ENCODE measurements at regions not wholly inside any gene's neighbourhood (a gene's known extent, or its start where the extent isn't known, plus 50 kb on each side); places are given as distances from the start of the nearest gene placed in this dataset.

- TF ChIP-seq CTCF (IDR thresholded peaks at IDR 0.05 in 2 of 3, conservative IDR thresholded peaks at IDR 0.05 in 1 of 3; ENCODE audit: borderline replicate concordance in 1 of 3, insufficient read depth in 1 of 3, low read depth in 2 of 3, low read length in 2 of 3) (no peak), CEBPB (IDR thresholded peaks at IDR 0.05; ENCODE audit: low read depth) (no peak), REST (IDR thresholded peaks at IDR 0.05; ENCODE audit: low read depth) (no peak), ATF3 (IDR thresholded peaks at IDR 0.05) (no peak), SP1 (IDR thresholded peaks at IDR 0.05; ENCODE audit: low read depth) (no peak), POLR2A (IDR thresholded peaks at IDR 0.05; ENCODE audit: borderline replicate concordance, extremely low read depth, insufficient read depth, insufficient read length) (no peak), ELF1 (IDR thresholded peaks at IDR 0.05; ENCODE audit: borderline replicate concordance, low read depth) (no peak), RAD21 (IDR thresholded peaks at IDR 0.05; ENCODE audit: low read depth) (no peak), JUND (IDR thresholded peaks at IDR 0.05) (no peak)
- TF ChIP-seq, protein P1, sequence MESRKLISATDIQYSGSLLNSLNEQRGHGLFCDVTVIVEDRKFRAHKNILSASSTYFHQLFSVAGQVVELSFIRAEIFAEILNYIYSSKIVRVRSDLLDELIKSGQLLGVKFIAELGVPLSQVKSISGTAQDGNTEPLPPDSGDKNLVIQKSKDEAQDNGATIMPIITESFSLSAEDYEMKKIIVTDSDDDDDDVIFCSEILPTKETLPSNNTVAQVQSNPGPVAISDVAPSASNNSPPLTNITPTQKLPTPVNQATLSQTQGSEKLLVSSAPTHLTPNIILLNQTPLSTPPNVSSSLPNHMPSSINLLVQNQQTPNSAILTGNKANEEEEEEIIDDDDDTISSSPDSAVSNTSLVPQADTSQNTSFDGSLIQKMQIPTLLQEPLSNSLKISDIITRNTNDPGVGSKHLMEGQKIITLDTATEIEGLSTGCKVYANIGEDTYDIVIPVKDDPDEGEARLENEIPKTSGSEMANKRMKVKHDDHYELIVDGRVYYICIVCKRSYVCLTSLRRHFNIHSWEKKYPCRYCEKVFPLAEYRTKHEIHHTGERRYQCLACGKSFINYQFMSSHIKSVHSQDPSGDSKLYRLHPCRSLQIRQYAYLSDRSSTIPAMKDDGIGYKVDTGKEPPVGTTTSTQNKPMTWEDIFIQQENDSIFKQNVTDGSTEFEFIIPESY (IDR thresholded peaks at IDR 0.05; ENCODE audit: extremely low read depth, insufficient replicate concordance, low read length) = no peak
- TF ChIP-seq, protein P2, sequence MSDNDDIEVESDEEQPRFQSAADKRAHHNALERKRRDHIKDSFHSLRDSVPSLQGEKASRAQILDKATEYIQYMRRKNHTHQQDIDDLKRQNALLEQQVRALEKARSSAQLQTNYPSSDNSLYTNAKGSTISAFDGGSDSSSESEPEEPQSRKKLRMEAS (IDR thresholded peaks at IDR 0.05) = no peak
Measured at GRCh38 chr22:25485626-25486545, 78.6 kb upstream of the GRK3 start.
